Small intestine (tissue), 7 donors: ENCODE measurements at regions not wholly inside any gene's neighbourhood (a gene's known extent, or its start where the extent isn't known, plus 50 kb on each side); places are given as distances from the start of the nearest gene placed in this dataset.
"Not testable (repeated sequence)": the region's sequence is repeated elsewhere in the genome, so short reads cannot be mapped to it uniquely, and the experiment has no call there.

Experiments
- DNase-seq, 2 donors: peaks; one replicate each; pipeline versions ENCODE4 v3.0.0 to v3.0.0-alpha.2; 2013
- FAIRE-seq: peaks from 2 replicates; lab custom pipeline; 2012; peaks lifted over from hg19 to GRCh38; lab: Jason Lieb, UNC
- H3K27ac ChIP-seq, 3 donors: one replicate each; pipeline ENCODE4 v1.5.1; 2013; ENCODE audit warnings: low read length in 2 of 3, mild to moderate bottlenecking in 2 of 3, control low read depth in 1 of 3, inconsistent platforms in 1 of 3, low read depth in 1 of 3, moderate library complexity in 1 of 3
- H3K27me3 ChIP-seq, 3 donors: one replicate each; pipeline ENCODE4 v1.6.1; 2013; ENCODE audit warnings: low read length in 3 of 3, inconsistent platforms in 1 of 3; ENCODE audit not compliant: control insufficient read depth in 3 of 3, insufficient read depth in 3 of 3
- H3K36me3 ChIP-seq, 3 donors: one replicate each; pipeline ENCODE4 v1.6.1; 2013; ENCODE audit warnings: low read length in 3 of 3, inconsistent platforms in 1 of 3, low read depth in 1 of 3, mild to moderate bottlenecking in 1 of 3, moderate library complexity in 1 of 3; ENCODE audit not compliant: control insufficient read depth in 3 of 3, insufficient read depth in 2 of 3
- H3K4me1 ChIP-seq, 3 donors: one replicate each; pipeline ENCODE4 v1.6.1; 2013; ENCODE audit warnings: low read length in 2 of 3, inconsistent platforms in 1 of 3, low read depth in 1 of 3, mild to moderate bottlenecking in 1 of 3, moderate library complexity in 1 of 3; ENCODE audit not compliant: control insufficient read depth in 3 of 3, insufficient read depth in 2 of 3
- H3K4me3 ChIP-seq, 3 donors: one replicate each; pipeline ENCODE4 v1.5.1; 2013; ENCODE audit warnings: low read length in 3 of 3, control low read depth in 1 of 3, inconsistent platforms in 1 of 3, low read depth in 1 of 3, mild to moderate bottlenecking in 1 of 3, moderate library complexity in 1 of 3
- H3K9me3 ChIP-seq, 2 donors: one replicate each; pipeline ENCODE4 v1.6.1; 2013; ENCODE audit warnings: low read depth in 1 of 2, low read length in 1 of 2; ENCODE audit not compliant: control insufficient read depth in 2 of 2, insufficient read depth in 1 of 2
- WGBS, 3 donors: extraction: QIAGEN DNeasy Blood & Tissue Kit; methylation state at CpG; one replicate each; pipeline ENCODE4 v1.1.7; 2013; 5-methylcytosine and 5-hydroxymethylcytosine counted together
- donor health status: healthy with polysubstance abuse.
- donor health status: control.
- donor health status: control.
- donor health status: Bipolar disorder and iron deficiency.
- donor health status: healthy.

- no peak overlapping the region for H3K27ac ChIP-seq
These were observed 143.6 kb upstream of the GJE1 start for GRCh38 chr6:141988954-141989705.

GRCh38 chr6:141988327-141988726 is 144.4 kb upstream of the GJE1 start:
- no peak overlapping the region for H3K27ac ChIP-seq
- H3K36me3 ChIP-seq = no peaks in the 10 kb centered on the region
- WGBS, 3 donors = 41 to 67% (median 47%) methylated on average over 2 of the region's 2 CpGs
- no peaks in the 10 kb centered on the region for H3K9me3 ChIP-seq
- H3K27me3 ChIP-seq = no peaks in the 10 kb centered on the region
- DNase-seq = no peak
- H3K4me1 ChIP-seq = no peaks in the 10 kb centered on the region
- no peak for FAIRE-seq
- H3K4me3 ChIP-seq = no peak overlapping the region

More at GRCh38 chr6:141988954-141989705, 143.6 kb upstream of the GJE1 start:
- Histone ChIP-seq H3K9me3 (no peaks in the 10 kb centered on the region), H3K4me1 (no peaks in the 10 kb centered on the region), H3K4me3 (no peak overlapping the region), H3K27me3 (no peaks in the 10 kb centered on the region), H3K36me3 (no peaks in the 10 kb centered on the region)
- DNase-seq (peak; percentile 20 to 39), FAIRE-seq (no peak)
- 35 to 48% (median 35%) methylated on average over 2 of the region's 2 CpGs for whole genome bisulfite sequencing, 3 donors

- H3K27ac ChIP-seq = no peak overlapping the region
- H3K9me3 ChIP-seq = no peaks in the 10 kb centered on the region
- FAIRE-seq (no peak), DNase-seq (no peak)
- H3K36me3 ChIP-seq = no peaks in the 10 kb centered on the region
- H3K4me1 ChIP-seq = no peaks in the 10 kb centered on the region
- H3K27me3 ChIP-seq = no peaks in the 10 kb centered on the region
- no peak overlapping the region for H3K4me3 ChIP-seq
- WGBS, 3 donors = 68 to 80% (median 72%) methylated on average over 4 of the region's 4 CpGs
These were observed 146.3 kb upstream of the GJE1 start for GRCh38 chr6:141986457-141986856.

GRCh38 chr6:141981190-141981589 is 151.5 kb upstream of the GJE1 start:
- Histone ChIP-seq H3K27ac (no peak overlapping the region), H3K27me3 (no peaks in the 10 kb centered on the region), H3K36me3 (no peaks in the 10 kb centered on the region), H3K9me3 (no peaks in the 10 kb centered on the region), H3K4me3 (no peak overlapping the region), H3K4me1 (no peaks in the 10 kb centered on the region)
- DNase-seq (no peak), FAIRE-seq (no peak)

- no peak for FAIRE-seq
- no peak overlapping the region for H3K27ac ChIP-seq
- no peaks in the 10 kb centered on the region for H3K27me3 ChIP-seq
- no peaks in the 10 kb centered on the region for H3K9me3 ChIP-seq
- H3K4me1 ChIP-seq = no peaks in the 10 kb centered on the region
- no peak overlapping the region for H3K4me3 ChIP-seq
- H3K36me3 ChIP-seq = no peaks in the 10 kb centered on the region
- no peak for DNase-seq
- WGBS, 3 donors = 82 to 89% (median 83%) methylated on average over 2 of the region's 2 CpGs
These were observed 154.9 kb upstream of the GJE1 start for GRCh38 chr6:141977782-141978181.

GRCh38 chr6:141976994-141977393 is 155.7 kb upstream of the GJE1 start:
- H3K27ac ChIP-seq = no peak overlapping the region
- H3K27me3 ChIP-seq = no peaks in the 10 kb centered on the region
- H3K4me1 ChIP-seq = no peaks in the 10 kb centered on the region
- FAIRE-seq (no peak), DNase-seq (no peak)
- H3K4me3 ChIP-seq = no peak overlapping the region
- H3K36me3 ChIP-seq = no peaks in the 10 kb centered on the region
- H3K9me3 ChIP-seq = no peaks in the 10 kb centered on the region
- WGBS, 3 donors = 63 to 78% (median 68%) methylated on average over 1 of the region's 1 CpG

- not testable (repeated sequence) for H3K27me3 ChIP-seq, H3K4me1 ChIP-seq, H3K27ac ChIP-seq, H3K4me3 ChIP-seq, FAIRE-seq, H3K9me3 ChIP-seq, H3K36me3 ChIP-seq, DNase-seq
- 75 to 81% (median 79%) methylated on average over 19 of the region's 19 CpGs for WGBS, 3 donors
These were observed 162.8 kb upstream of the GJE1 start for GRCh38 chr6:141969768-141970415.

GRCh38 chr6:141969201-141969600 is 163.5 kb upstream of the GJE1 start:
- no peaks in the 10 kb centered on the region for H3K4me1 ChIP-seq
- WGBS, 3 donors = 92% methylated on average over 7 of the region's 7 CpGs
- no peak for DNase-seq
- FAIRE-seq = no peak
- no peak overlapping the region for H3K4me3 ChIP-seq
- no peaks in the 10 kb centered on the region for H3K36me3 ChIP-seq
- H3K27me3 ChIP-seq = no peaks in the 10 kb centered on the region
- no peaks in the 10 kb centered on the region for H3K9me3 ChIP-seq
- no peak overlapping the region for H3K27ac ChIP-seq
